ENCODE measurements at regions not wholly inside any gene's neighbourhood (a gene's known extent, or its start where the extent isn't known, plus 50 kb on each side); places are given as distances from the start of the nearest gene placed in this dataset.

- TF ChIP-seq CTCF (IDR thresholded peaks at IDR 0.05) (no peak), ATF3 (CRISPR knock-in tag; conservative IDR thresholded peaks at IDR 0.05) (no peak), E2F1 (CRISPR knock-in tag; IDR thresholded peaks at IDR 0.05) (no peak)
- TF ChIP-seq, protein P1, sequence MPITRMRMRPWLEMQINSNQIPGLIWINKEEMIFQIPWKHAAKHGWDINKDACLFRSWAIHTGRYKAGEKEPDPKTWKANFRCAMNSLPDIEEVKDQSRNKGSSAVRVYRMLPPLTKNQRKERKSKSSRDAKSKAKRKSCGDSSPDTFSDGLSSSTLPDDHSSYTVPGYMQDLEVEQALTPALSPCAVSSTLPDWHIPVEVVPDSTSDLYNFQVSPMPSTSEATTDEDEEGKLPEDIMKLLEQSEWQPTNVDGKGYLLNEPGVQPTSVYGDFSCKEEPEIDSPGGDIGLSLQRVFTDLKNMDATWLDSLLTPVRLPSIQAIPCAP (CRISPR knock-in tag; IDR thresholded peaks at IDR 0.05), result no peak
- TF ChIP-seq, protein P2, sequence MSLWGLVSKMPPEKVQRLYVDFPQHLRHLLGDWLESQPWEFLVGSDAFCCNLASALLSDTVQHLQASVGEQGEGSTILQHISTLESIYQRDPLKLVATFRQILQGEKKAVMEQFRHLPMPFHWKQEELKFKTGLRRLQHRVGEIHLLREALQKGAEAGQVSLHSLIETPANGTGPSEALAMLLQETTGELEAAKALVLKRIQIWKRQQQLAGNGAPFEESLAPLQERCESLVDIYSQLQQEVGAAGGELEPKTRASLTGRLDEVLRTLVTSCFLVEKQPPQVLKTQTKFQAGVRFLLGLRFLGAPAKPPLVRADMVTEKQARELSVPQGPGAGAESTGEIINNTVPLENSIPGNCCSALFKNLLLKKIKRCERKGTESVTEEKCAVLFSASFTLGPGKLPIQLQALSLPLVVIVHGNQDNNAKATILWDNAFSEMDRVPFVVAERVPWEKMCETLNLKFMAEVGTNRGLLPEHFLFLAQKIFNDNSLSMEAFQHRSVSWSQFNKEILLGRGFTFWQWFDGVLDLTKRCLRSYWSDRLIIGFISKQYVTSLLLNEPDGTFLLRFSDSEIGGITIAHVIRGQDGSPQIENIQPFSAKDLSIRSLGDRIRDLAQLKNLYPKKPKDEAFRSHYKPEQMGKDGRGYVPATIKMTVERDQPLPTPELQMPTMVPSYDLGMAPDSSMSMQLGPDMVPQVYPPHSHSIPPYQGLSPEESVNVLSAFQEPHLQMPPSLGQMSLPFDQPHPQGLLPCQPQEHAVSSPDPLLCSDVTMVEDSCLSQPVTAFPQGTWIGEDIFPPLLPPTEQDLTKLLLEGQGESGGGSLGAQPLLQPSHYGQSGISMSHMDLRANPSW (CRISPR knock-in tag; conservative IDR thresholded peaks at IDR 0.05; ENCODE audit: low read depth), result no peak
- TF ChIP-seq, protein P3, sequence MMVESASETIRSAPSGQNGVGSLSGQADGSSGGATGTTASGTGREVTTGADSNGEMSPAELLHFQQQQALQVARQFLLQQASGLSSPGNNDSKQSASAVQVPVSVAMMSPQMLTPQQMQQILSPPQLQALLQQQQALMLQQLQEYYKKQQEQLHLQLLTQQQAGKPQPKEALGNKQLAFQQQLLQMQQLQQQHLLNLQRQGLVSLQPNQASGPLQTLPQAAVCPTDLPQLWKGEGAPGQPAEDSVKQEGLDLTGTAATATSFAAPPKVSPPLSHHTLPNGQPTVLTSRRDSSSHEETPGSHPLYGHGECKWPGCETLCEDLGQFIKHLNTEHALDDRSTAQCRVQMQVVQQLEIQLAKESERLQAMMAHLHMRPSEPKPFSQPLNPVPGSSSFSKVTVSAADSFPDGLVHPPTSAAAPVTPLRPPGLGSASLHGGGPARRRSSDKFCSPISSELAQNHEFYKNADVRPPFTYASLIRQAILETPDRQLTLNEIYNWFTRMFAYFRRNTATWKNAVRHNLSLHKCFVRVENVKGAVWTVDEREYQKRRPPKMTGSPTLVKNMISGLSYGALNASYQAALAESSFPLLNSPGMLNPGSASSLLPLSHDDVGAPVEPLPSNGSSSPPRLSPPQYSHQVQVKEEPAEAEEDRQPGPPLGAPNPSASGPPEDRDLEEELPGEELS (CRISPR knock-in tag; IDR thresholded peaks at IDR 0.05), result no peak
Measured at GRCh38 chr15:46660096-46660842, 1025.4 kb downstream of the SQOR start.

All from WTC11 (cell line).